Mucosa of stomach (tissue), 1 donor: ENCODE measurements at regions not wholly inside any gene's neighbourhood (a gene's known extent, or its start where the extent isn't known, plus 50 kb on each side); places are given as distances from the start of the nearest gene placed in this dataset.

ENCODE experiments used
- H3K27me3 ChIP-seq: one replicate; pipeline ENCODE4 v1.7.0; 2013; ENCODE audit warnings: mild to moderate bottlenecking, low read length; ENCODE audit not compliant: control insufficient read depth, insufficient read depth
- H3K36me3 ChIP-seq: one replicate; pipeline ENCODE4 v1.7.0; 2013; ENCODE audit warnings: low read length; ENCODE audit not compliant: control insufficient read depth, insufficient read depth
- H3K4me1 ChIP-seq: one replicate; pipeline ENCODE4 v1.7.0; 2013; ENCODE audit warnings: mild to moderate bottlenecking, low read length; ENCODE audit not compliant: control insufficient read depth, insufficient read depth
- H3K4me3 ChIP-seq: one replicate; pipeline ENCODE4 v1.7.0; 2013; ENCODE audit warnings: low read length
- H3K9ac ChIP-seq: one replicate; pipeline ENCODE4 v1.7.0; 2013; ENCODE audit warnings: mild to moderate bottlenecking, low read length, moderate library complexity
- H3K9me3 ChIP-seq: one replicate; pipeline ENCODE4 v1.7.0; 2013; ENCODE audit warnings: mild to moderate bottlenecking, low read length, moderate library complexity; ENCODE audit not compliant: control insufficient read depth
- donor health status: Pancreatic carcinoma.

GRCh38 chr4:141580523-141580922 lies 55.9 kb upstream of the IL15 start:
- Histone ChIP-seq H3K36me3 (no peaks in the 10 kb centered on the region), H3K4me1 (no peaks in the 10 kb centered on the region), H3K9me3 (no peaks in the 10 kb centered on the region), H3K4me3 (no peak overlapping the region), H3K9ac (no peak overlapping the region), H3K27me3 (no peaks in the 10 kb centered on the region)
